H1 (cell line): ENCODE measurements at regions not wholly inside any gene's neighbourhood (a gene's known extent, or its start where the extent isn't known, plus 50 kb on each side); places are given as distances from the start of the nearest gene placed in this dataset.

Source experiments
- CTCF ChIA-PET: fragments of 300-600 bp; sonication (Branson Sonifier 250); formaldehyde crosslinking; loops from one replicate; lab custom pipeline; 2021; ENCODE audit not compliant: partially characterized antibody; lab: Charles Lee
- POLR2A ChIA-PET: fragments of 300-600 bp; sonication (Branson Sonifier 250); formaldehyde crosslinking; loops from one replicate; lab custom pipeline; 2021; ENCODE audit warnings: inconsistent platforms; ENCODE audit not compliant: partially characterized antibody; lab: Charles Lee
- DNase-seq, 2 experiments: peaks; one replicate each; pipeline versions ENCODE4 v3.0.0 to v3.0.0-alpha.2; 2010 to 2022; ENCODE audit warnings: low spot score in 2 of 2, low read depth in 1 of 2, mixed read lengths in 1 of 2
- FAIRE-seq: peaks from 2 replicates; lab custom pipeline; 2011; peaks lifted over from hg19 to GRCh38; lab: Jason Lieb, UNC
- H2AFZ ChIP-seq: 2 replicates; pipeline ENCODE4 v1.8.1; 2012; ENCODE audit warnings: low read length, inconsistent platforms
- H2AK5ac ChIP-seq: 2 replicates; pipeline ENCODE4 v1.6.1; 2013; ENCODE audit warnings: low read depth, low read length
- H2BK120ac ChIP-seq: replicated peaks from 2 replicates; pipeline ENCODE3; 2013; ENCODE audit warnings: low read depth, low read length, inconsistent platforms
- H2BK12ac ChIP-seq: 2 replicates; pipeline ENCODE4 v1.6.1; 2013; ENCODE audit warnings: low read depth, low read length
- H2BK15ac ChIP-seq: 2 replicates; pipeline ENCODE4 v1.6.1; 2013; ENCODE audit warnings: low read length
- H2BK20ac ChIP-seq: 2 replicates; pipeline ENCODE4 v1.6.1; 2013; ENCODE audit warnings: low read length
- H2BK5ac ChIP-seq: 2 replicates; pipeline ENCODE4 v1.6.1; 2013; ENCODE audit warnings: low read depth, low read length
- H3K14ac ChIP-seq: 2 replicates; pipeline ENCODE4 v1.6.1; 2013; ENCODE audit warnings: inconsistent platforms; ENCODE audit not compliant: insufficient read length
- H3K18ac ChIP-seq: 2 replicates; pipeline ENCODE4 v1.6.1; 2013; ENCODE audit warnings: low read length; ENCODE audit errors: extremely low read depth
- H3K23ac ChIP-seq: 2 replicates; pipeline ENCODE4 v1.6.1; 2013; ENCODE audit warnings: inconsistent platforms; ENCODE audit not compliant: insufficient read length
- H3K23me2 ChIP-seq: 2 replicates; pipeline ENCODE4 v1.6.1; 2013; ENCODE audit warnings: low read depth, low read length
- H3K27ac ChIP-seq: 2 replicates; pipeline ENCODE4 v1.6.1; 2011; ENCODE audit warnings: low read depth, low read length, inconsistent platforms
- H3K27me3 ChIP-seq, 4 experiments: replicated peaks in 1 of 4; 1 replicate in 1 of 4; 2 replicates in 3 of 4; pipeline versions ENCODE4 v1.6.1 to v1.8.1; 2011 to 2013; ENCODE audit warnings: low read length in 3 of 4, mild to moderate bottlenecking in 3 of 4, inconsistent platforms in 2 of 4, mixed read lengths in 2 of 4, moderate library complexity in 1 of 4; ENCODE audit not compliant: control insufficient read depth in 3 of 4, insufficient read depth in 3 of 4; ENCODE audit errors: extremely low read depth in 1 of 4
- H3K36me3 ChIP-seq, 4 experiments: 2 replicates each; pipeline versions ENCODE4 v1.6.1 to v1.8.1; 2011 to 2013; ENCODE audit warnings: mild to moderate bottlenecking in 4 of 4, low read length in 3 of 4, moderate library complexity in 2 of 4, control low read depth in 1 of 4, inconsistent platforms in 1 of 4; ENCODE audit not compliant: insufficient read depth in 4 of 4, control insufficient read depth in 2 of 4
- H3K4ac ChIP-seq: replicated peaks from 2 replicates; pipeline ENCODE3; 2013; ENCODE audit warnings: low read length, low read depth, mixed read lengths, inconsistent platforms; ENCODE audit not compliant: insufficient read length
- H3K4me1 ChIP-seq, 4 experiments: replicated peaks in 1 of 4; 1 replicate in 1 of 4; 2 replicates in 3 of 4; pipeline versions ENCODE4 v1.6.1 to v1.8.1; 2011 to 2013; ENCODE audit warnings: low read length in 3 of 4, inconsistent platforms in 2 of 4, mixed read lengths in 1 of 4; ENCODE audit not compliant: insufficient read depth in 4 of 4, control insufficient read depth in 3 of 4
- H3K4me2 ChIP-seq, 2 experiments: 2 replicates each; pipeline versions ENCODE4 v1.6.1 to v1.8.1; 2011 to 2013; ENCODE audit warnings: low read depth in 2 of 2, low read length in 2 of 2, control low read depth in 1 of 2, inconsistent platforms in 1 of 2, mild to moderate bottlenecking in 1 of 2; ENCODE audit not compliant: insufficient read depth in 1 of 2
- H3K4me3 ChIP-seq, 4 experiments: fragments of 200-600, 300-600 bp in 1 of 4; sonication (generic), shearing (Covaris generic), sonication (Bioruptor Twin) in 1 of 4; 2 replicates each; pipeline versions ENCODE4 v1.5.1 to v1.8.1; 2011 to 2016; ENCODE audit warnings: low read length in 4 of 4, low read depth in 3 of 4, control low read depth in 2 of 4, inconsistent platforms in 2 of 4, mild to moderate bottlenecking in 2 of 4, mixed read lengths in 1 of 4, moderate library complexity in 1 of 4; ENCODE audit not compliant: insufficient read depth in 2 of 4; ENCODE audit errors: extremely low read depth in 1 of 4
- H3K56ac ChIP-seq: replicated peaks from 2 replicates; pipeline ENCODE3; 2013; ENCODE audit warnings: low read depth, mild to moderate bottlenecking, mixed read lengths, low read length, inconsistent platforms; ENCODE audit not compliant: insufficient read length
- H3K79me1 ChIP-seq: 2 replicates; pipeline ENCODE4 v1.6.1; 2013; ENCODE audit warnings: low read depth, low read length, control low read depth
- H3K79me2 ChIP-seq, 2 experiments: 2 replicates each; pipeline versions ENCODE4 v1.6.1 to v1.8.1; 2012 to 2013; ENCODE audit warnings: low read length in 2 of 2, mild to moderate bottlenecking in 2 of 2, inconsistent platforms in 1 of 2; ENCODE audit not compliant: insufficient read depth in 2 of 2, control insufficient read depth in 1 of 2
- H3K9ac ChIP-seq, 4 experiments: replicated peaks in 1 of 4; 1 replicate in 1 of 4; 2 replicates in 3 of 4; pipeline versions ENCODE4 v1.6.1 to v1.8.1; 2011 to 2013; ENCODE audit warnings: low read depth in 3 of 4, low read length in 3 of 4, control low read depth in 2 of 4, mild to moderate bottlenecking in 2 of 4, moderate library complexity in 2 of 4, inconsistent platforms in 1 of 4; ENCODE audit errors: extremely low read depth in 1 of 4
- H3K9me3 ChIP-seq, 2 experiments: 2 replicates each; pipeline versions ENCODE4 v1.6.1 to v1.8.1; 2012 to 2013; ENCODE audit warnings: mild to moderate bottlenecking in 2 of 2, moderate library complexity in 2 of 2, control low read depth in 1 of 2, inconsistent platforms in 1 of 2, low read depth in 1 of 2, low read length in 1 of 2, mixed read lengths in 1 of 2; ENCODE audit not compliant: insufficient read depth in 2 of 2
- H4K20me1 ChIP-seq, 2 experiments: replicated peaks in 1 of 2; 2 replicates each; pipeline versions ENCODE3 to v1.8.1; 2011 to 2013; ENCODE audit warnings: inconsistent platforms in 2 of 2, low read length in 2 of 2, mild to moderate bottlenecking in 1 of 2; ENCODE audit not compliant: insufficient read depth in 2 of 2, control insufficient read depth in 1 of 2
- H4K5ac ChIP-seq: 2 replicates; pipeline ENCODE4 v1.6.1; 2013; ENCODE audit warnings: low read length, low read depth, mixed read lengths, inconsistent platforms; ENCODE audit not compliant: insufficient read length
- H4K8ac ChIP-seq: 2 replicates; pipeline ENCODE4 v1.8.0; 2013; ENCODE audit warnings: mild to moderate bottlenecking, moderate library complexity, low read length, inconsistent platforms; ENCODE audit not compliant: insufficient read depth; ENCODE audit errors: extremely low read depth
- H4K91ac ChIP-seq: replicated peaks from 2 replicates; pipeline ENCODE3; 2013; ENCODE audit warnings: low read length, mixed read lengths, inconsistent platforms; ENCODE audit not compliant: insufficient read length
- FOSL1 ChIP-seq: IDR thresholded peaks from 2 replicates; pipeline ENCODE4 v1.6.1; 2011; ENCODE audit warnings: mild to moderate bottlenecking, low read depth, low read length, moderate library complexity; ENCODE audit not compliant: insufficient read depth
- HDAC2 ChIP-seq, 2 experiments: fragments of 300-600 bp in 1 of 2; sonication (generic) in 1 of 2; IDR thresholded peaks; 2 replicates each; pipeline ENCODE4 v1.6.1; 2011 to 2012; ENCODE audit warnings: low read depth in 2 of 2, low read length in 2 of 2, mild to moderate bottlenecking in 2 of 2, moderate library complexity in 2 of 2, borderline replicate concordance in 1 of 2, inconsistent platforms in 1 of 2
- NANOG ChIP-seq: IDR thresholded peaks from 2 replicates; pipeline ENCODE4 v1.6.1; 2011; ENCODE audit warnings: low read length, low read depth, mild to moderate bottlenecking, inconsistent platforms; ENCODE audit not compliant: insufficient read depth, poor library complexity, severe bottlenecking
- SAP30 ChIP-seq: fragments of 300-600 bp; sonication (generic); IDR thresholded peaks from 2 replicates; pipeline ENCODE4 v1.7.1; 2012; ENCODE audit warnings: low read length, moderate library complexity, mild to moderate bottlenecking, inconsistent platforms; ENCODE audit not compliant: insufficient read depth, insufficient replicate concordance
- SIX5 ChIP-seq: IDR thresholded peaks from 2 replicates; pipeline ENCODE4 v1.6.1; 2011; ENCODE audit warnings: mild to moderate bottlenecking, low read depth, low read length
- TBP ChIP-seq: IDR thresholded peaks from 2 replicates; pipeline ENCODE4 v1.6.1; 2011; ENCODE audit warnings: low read depth, low read length, improper control_type of control experiment
- YY1 ChIP-seq: IDR thresholded peaks from 2 replicates; pipeline ENCODE4 v1.6.1; 2011; ENCODE audit warnings: low read depth, mild to moderate bottlenecking, low read length
- WGBS, 2 experiments: shearing (Covaris generic) in 1 of 2; methylation state at CpG; one replicate each; pipeline versions ENCODE4 v1.1.6 to v1.1.7; 2013 to 2015; ENCODE audit warnings: low lambda C conversion rate in 2 of 2, mixed read lengths in 2 of 2, inconsistent platforms in 1 of 2, low coverage in 1 of 2, missing lambda C conversion rate in 1 of 2; ENCODE audit not compliant: insufficient replicate concordance in 2 of 2, insufficient coverage in 1 of 2, insufficient read length in 1 of 2; ENCODE audit errors: extremely low coverage in 1 of 2, missing lambda C conversion rate in 1 of 2; 5-methylcytosine and 5-hydroxymethylcytosine counted together

GRCh38 chr16:51657848-51658247, 506.8 kb upstream of the SALL1 start:
- Histone ChIP-seq H3K36me3 (no peaks in the 10 kb centered on the region), H4K20me1 (no peaks in the 10 kb centered on the region), H2BK12ac (no peak overlapping the region), H3K18ac (no peak overlapping the region), H2AK5ac (no peak overlapping the region), H2AFZ (no peak overlapping the region), H3K4me3 (no peak overlapping the region), H3K4me2 (no peak overlapping the region), H2BK15ac (no peak overlapping the region), H4K5ac (no peak overlapping the region), H3K4me1 (no peaks in the 10 kb centered on the region), H3K27ac (no peak overlapping the region), H3K23ac (no peak overlapping the region), H4K8ac (no peak overlapping the region), H3K4ac (no peak overlapping the region), H3K9ac (no peak overlapping the region), H4K91ac (no peak overlapping the region), H3K56ac (no peak overlapping the region), H3K9me3 (peaks cover 0 to 3% of the 10 kb centered on the region in 2 experiments; a peak in 2 of 4 replicates), H2BK20ac (no peak overlapping the region), H3K23me2 (no peaks in the 10 kb centered on the region; the same call in 1 of the 2 replicates)
- WGBS, 2 experiments: 95% methylated on average over 4 of the region's 4 CpGs; no CpG with 5 or more reads in 1 of the 2 experiments
- FAIRE-seq: no peak
- DNase-seq: no peak
- CTCF ChIA-PET: interaction anchor here (0.6 kb wide), 1 partner anchor 139 kb away, joined by 3 read pairs; no protein-coding TSS in a partner anchor
- TF ChIP-seq SIX5 (no peak), SAP30 (no peak), FOSL1 (no peak), NANOG (no peak), TBP (no peak), HDAC2 (IDR thresholded peaks at IDR 0.05; ENCODE audit: borderline replicate concordance in 1 of 2, low read depth in 2 of 2, low read length in 2 of 2) (no peak), YY1 (no peak)
- TF ChIP-seq, all 59 proteins: peak for 0
- POLR2A ChIA-PET: no interaction called here
- no peak overlapping the region for H3K14ac ChIP-seq
- no peaks in the 10 kb centered on the region for H3K79me1 ChIP-seq
- H3K79me2 ChIP-seq: no peaks in the 10 kb centered on the region
- H2BK5ac ChIP-seq: no peak overlapping the region
- no peak overlapping the region for H2BK120ac ChIP-seq
- H3K27me3 ChIP-seq: no peaks in the 10 kb centered on the region
